IMR-90 (cell line): ENCODE measurements at regions not wholly inside any gene's neighbourhood (a gene's known extent, or its start where the extent isn't known, plus 50 kb on each side); places are given as distances from the start of the nearest gene placed in this dataset.

Source experiments
- ATAC-seq: fragments of 200-7000 bp; cut with Tn5 transposase; 2 replicates; pipeline ENCODE4 v1.9.1; 2020; ENCODE audit warnings: low read depth, mild to moderate bottlenecking, moderate library complexity
- BruUV-seq: library from RNA; stranded (reverse); fragments of 400-500 nt; replicated peaks from 2 replicates; lab custom pipeline; 2021; lab: Mats Ljungman, UMichigan
- CTCF ChIA-PET: fragments of 300-600 bp; formaldehyde crosslinking; extraction: SDS; loops from one replicate; lab custom pipeline; 2021; ENCODE audit warnings: antibody characterized with exemption; lab: Yijun Ruan, JAX
- POLR2A ChIA-PET: fragments of 300-600 bp; sonication (Branson Sonifier 250); formaldehyde crosslinking; loops from one replicate; lab custom pipeline; 2022; ENCODE audit warnings: antibody characterized with exemption; ENCODE audit not compliant: unreplicated experiment; lab: Charles Lee
- DNase-seq: peaks from one replicate; pipeline ENCODE4 v3.0.0; 2013
- H2AFZ ChIP-seq: replicated peaks from 2 replicates; pipeline ENCODE3; 2013; ENCODE audit warnings: low read length, mild to moderate bottlenecking; ENCODE audit not compliant: poor library complexity
- H2AK5ac ChIP-seq: 2 replicates; pipeline ENCODE4 v1.6.1; 2013; ENCODE audit warnings: low read depth, low read length, inconsistent platforms
- H2AK9ac ChIP-seq: replicated peaks from 2 replicates; pipeline ENCODE3; 2013; ENCODE audit warnings: mild to moderate bottlenecking, low read depth, low read length, moderate library complexity; ENCODE audit not compliant: poor library complexity
- H2BK120ac ChIP-seq: 2 replicates; pipeline ENCODE4 v1.6.1; 2013; ENCODE audit warnings: low read depth, low read length, inconsistent platforms
- H2BK15ac ChIP-seq: 3 replicates; pipeline ENCODE4 v1.6.1; 2013; ENCODE audit warnings: low read depth, low read length, inconsistent platforms
- H2BK20ac ChIP-seq: 2 replicates; pipeline ENCODE4 v1.6.1; 2013; ENCODE audit warnings: low read depth, mild to moderate bottlenecking, inconsistent platforms, low read length, moderate library complexity
- H2BK5ac ChIP-seq: 2 replicates; pipeline ENCODE4 v1.6.1; 2013; ENCODE audit warnings: mild to moderate bottlenecking, low read depth, low read length, inconsistent platforms; ENCODE audit not compliant: poor library complexity, severe bottlenecking
- H3K14ac ChIP-seq: replicated peaks from 2 replicates; pipeline ENCODE4 v1.6.1; 2013; ENCODE audit warnings: low read depth, low read length, inconsistent platforms
- H3K18ac ChIP-seq: 2 replicates; pipeline ENCODE4 v1.6.1; 2013; ENCODE audit warnings: low read depth, low read length, control low read depth
- H3K23ac ChIP-seq: 2 replicates; pipeline ENCODE4 v1.6.1; 2013; ENCODE audit warnings: low read depth, low read length, inconsistent platforms
- H3K27ac ChIP-seq: 2 replicates; pipeline ENCODE4 v1.5.1; 2013; ENCODE audit warnings: mild to moderate bottlenecking, control low read depth, low read length; ENCODE audit not compliant: insufficient read depth
- H3K27me3 ChIP-seq: 2 replicates; pipeline ENCODE4 v1.6.1; 2013; ENCODE audit warnings: low read length; ENCODE audit not compliant: control insufficient read depth, insufficient read depth
- H3K36me3 ChIP-seq: 2 replicates; pipeline ENCODE4 v1.6.1; 2013; ENCODE audit warnings: low read length, mixed read lengths; ENCODE audit not compliant: control insufficient read depth, insufficient read depth
- H3K4ac ChIP-seq: 2 replicates; pipeline ENCODE4 v1.6.1; 2013; ENCODE audit warnings: low read depth, low read length, inconsistent platforms
- H3K4me1 ChIP-seq: 2 replicates; pipeline ENCODE4 v1.6.1; 2013; ENCODE audit warnings: low read length, mixed read lengths; ENCODE audit not compliant: control insufficient read depth, insufficient read depth
- H3K4me2 ChIP-seq: 2 replicates; pipeline ENCODE4 v1.6.1; 2013; ENCODE audit warnings: low read depth, mild to moderate bottlenecking, control low read depth, low read length, moderate library complexity
- H3K4me3 ChIP-seq: 2 replicates; pipeline ENCODE4 v1.5.1; 2013; ENCODE audit warnings: low read depth, mild to moderate bottlenecking, control low read depth, low read length, moderate library complexity; ENCODE audit not compliant: insufficient read depth
- H3K56ac ChIP-seq: 2 replicates; pipeline ENCODE4 v1.6.1; 2013; ENCODE audit warnings: low read length, inconsistent platforms; ENCODE audit not compliant: insufficient read depth; ENCODE audit errors: extremely low read depth
- H3K79me1 ChIP-seq, 2 experiments: 2 replicates each; pipeline ENCODE4 v1.6.1; 2013; ENCODE audit warnings: low read length in 2 of 2, inconsistent platforms in 1 of 2, low read depth in 1 of 2
- H3K9ac ChIP-seq: 2 replicates; pipeline ENCODE4 v1.6.1; 2013; ENCODE audit warnings: low read depth, low read length, control low read depth
- H3K9me1 ChIP-seq: 2 replicates; pipeline ENCODE4 v1.6.1; 2013; ENCODE audit warnings: low read length, inconsistent platforms; ENCODE audit not compliant: insufficient read depth
- H3K9me3 ChIP-seq: 2 replicates; pipeline ENCODE4 v1.6.1; 2013; ENCODE audit warnings: low read length; ENCODE audit not compliant: control insufficient read depth, insufficient read depth
- H4K20me1 ChIP-seq: 2 replicates; pipeline ENCODE4 v1.6.1; 2013; ENCODE audit warnings: low read length, inconsistent platforms; ENCODE audit not compliant: insufficient read depth
- H4K5ac ChIP-seq: 2 replicates; pipeline ENCODE4 v1.6.1; 2013; ENCODE audit warnings: mild to moderate bottlenecking, low read depth, low read length, control low read depth
- H4K8ac ChIP-seq, 2 experiments: 2 replicates each; pipeline ENCODE4 v1.6.1; 2013; ENCODE audit warnings: low read depth in 2 of 2, low read length in 2 of 2, control low read depth in 1 of 2, inconsistent platforms in 1 of 2
- H4K91ac ChIP-seq: 2 replicates; pipeline ENCODE4 v1.6.1; 2013; ENCODE audit warnings: low read depth, low read length, inconsistent platforms; ENCODE audit not compliant: insufficient read depth
- BHLHE40 ChIP-seq: fragments of 150-350 bp; IDR thresholded peaks from 2 replicates; pipeline ENCODE4 v1.6.1; 2016; ENCODE audit warnings: mild to moderate bottlenecking, low read depth, low read length
- CEBPB ChIP-seq: IDR thresholded peaks from 2 replicates; pipeline ENCODE4 v1.6.1; 2012; ENCODE audit warnings: low read depth, low read length, improper control_type of control experiment
- FOS ChIP-seq: fragments of 150-350 bp; IDR thresholded peaks from 2 replicates; pipeline ENCODE4 v1.6.1; 2016; ENCODE audit warnings: low read depth, low read length
- MAZ ChIP-seq: IDR thresholded peaks from 2 replicates; pipeline ENCODE4 v1.6.1; 2012; ENCODE audit warnings: low read depth, mild to moderate bottlenecking, low read length, improper control_type of control experiment, moderate library complexity, borderline replicate concordance
- POLR2A ChIP-seq: IDR thresholded peaks from 2 replicates; pipeline ENCODE4 v1.6.1; 2012; ENCODE audit warnings: mild to moderate bottlenecking, low read depth, low read length
- RAD21 ChIP-seq: IDR thresholded peaks from 2 replicates; pipeline ENCODE4 v1.6.1; 2012; ENCODE audit warnings: low read length, improper control_type of control experiment
- SMC3 ChIP-seq: fragments of 150-350 bp; IDR thresholded peaks from 2 replicates; pipeline ENCODE4 v1.6.1; 2016; ENCODE audit warnings: low read depth, mild to moderate bottlenecking, antibody characterized with exemption, low read length, moderate library complexity
- WGBS, 2 experiments: methylation state at CpG; one replicate each; pipeline versions ENCODE4 v1.1.5 to v1.1.7; 2013; ENCODE audit warnings: missing lambda C conversion rate in 2 of 2; ENCODE audit not compliant: insufficient read length in 1 of 2; ENCODE audit errors: extremely low coverage in 2 of 2; 5-methylcytosine and 5-hydroxymethylcytosine counted together
- dilution Hi-C: fragments of 300-500 bp; cut with HindIII; formaldehyde crosslinking; loops from one replicate; pipeline ENCODE4 v1.14.3; 2018; ENCODE audit warnings: low sequenced_read_pairs; ENCODE audit not compliant: unreplicated experiment
- in situ Hi-C: fragments of 300-500 bp; cut with MboI; formaldehyde crosslinking; loops from 3 replicates; pipeline ENCODE4 v1.14.3; 2019; ENCODE audit warnings: low sequenced_read_pairs, inconsistent platforms, mixed read lengths
- intact Hi-C: fragments of 100-400 bp; cut with micrococcal nuclease; formaldehyde crosslinking; loops from 2 replicates; pipeline ENCODE4 v1.10.0; 2022
- TF ChIP-seq, protein P1 (sequence below): conservative IDR thresholded peaks from 2 replicates; pipeline ENCODE4 v1.5.1; 2012; ENCODE audit warnings: mild to moderate bottlenecking, low read depth, low read length, improper control_type of control experiment
- TF ChIP-seq, protein P2 (sequence below): fragments of 150-350 bp; IDR thresholded peaks from 2 replicates; pipeline ENCODE4 v1.6.1; 2017; ENCODE audit warnings: mild to moderate bottlenecking, antibody characterized with exemption, low read length, low read depth

DNA sequence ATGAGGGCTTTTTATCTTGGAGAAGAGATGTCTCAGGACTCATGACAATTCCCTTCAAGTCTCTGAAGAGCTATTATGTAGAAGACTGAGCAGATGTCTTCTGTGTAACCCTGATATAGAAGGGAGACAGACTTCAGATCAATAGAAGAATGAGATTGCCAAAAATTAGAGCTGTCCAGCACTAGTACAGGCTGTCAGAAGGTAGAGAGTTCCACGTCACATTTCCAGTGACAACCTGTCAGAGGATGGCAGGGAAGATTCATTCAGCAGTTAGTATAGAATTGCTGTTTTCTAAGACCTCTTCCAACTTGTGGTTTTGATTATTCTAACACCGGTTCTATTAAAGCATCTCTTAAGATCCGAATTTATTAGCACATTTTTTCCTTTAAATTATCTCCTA lies 520.6 kb downstream of the RBFOX1 start:
- no peak overlapping the region for H4K5ac ChIP-seq
- no peaks in the 10 kb centered on the region for H3K27me3 ChIP-seq
- no peaks in the 10 kb centered on the region for H3K4me1 ChIP-seq
- H2AK9ac ChIP-seq, result no peak overlapping the region
- no peaks in the 10 kb centered on the region for H3K79me1 ChIP-seq
- no peak overlapping the region for H2BK5ac ChIP-seq
- peaks cover 4% of the 10 kb centered on the region for H3K9me3 ChIP-seq
- no peak overlapping the region for H3K56ac ChIP-seq
- ChIA-PET CTCF (no interaction called here), POLR2A (no interaction called here)
- H2AK5ac ChIP-seq, result no peak overlapping the region
- no peaks in the 10 kb centered on the region for H3K36me3 ChIP-seq
- no TSS peak for BruUV-seq
- no peak overlapping the region for H2AFZ ChIP-seq
- H4K91ac ChIP-seq, result no peak overlapping the region
- no peaks in the 10 kb centered on the region for H3K9me1 ChIP-seq
- no peak for DNase-seq
- TF ChIP-seq, protein P1, sequence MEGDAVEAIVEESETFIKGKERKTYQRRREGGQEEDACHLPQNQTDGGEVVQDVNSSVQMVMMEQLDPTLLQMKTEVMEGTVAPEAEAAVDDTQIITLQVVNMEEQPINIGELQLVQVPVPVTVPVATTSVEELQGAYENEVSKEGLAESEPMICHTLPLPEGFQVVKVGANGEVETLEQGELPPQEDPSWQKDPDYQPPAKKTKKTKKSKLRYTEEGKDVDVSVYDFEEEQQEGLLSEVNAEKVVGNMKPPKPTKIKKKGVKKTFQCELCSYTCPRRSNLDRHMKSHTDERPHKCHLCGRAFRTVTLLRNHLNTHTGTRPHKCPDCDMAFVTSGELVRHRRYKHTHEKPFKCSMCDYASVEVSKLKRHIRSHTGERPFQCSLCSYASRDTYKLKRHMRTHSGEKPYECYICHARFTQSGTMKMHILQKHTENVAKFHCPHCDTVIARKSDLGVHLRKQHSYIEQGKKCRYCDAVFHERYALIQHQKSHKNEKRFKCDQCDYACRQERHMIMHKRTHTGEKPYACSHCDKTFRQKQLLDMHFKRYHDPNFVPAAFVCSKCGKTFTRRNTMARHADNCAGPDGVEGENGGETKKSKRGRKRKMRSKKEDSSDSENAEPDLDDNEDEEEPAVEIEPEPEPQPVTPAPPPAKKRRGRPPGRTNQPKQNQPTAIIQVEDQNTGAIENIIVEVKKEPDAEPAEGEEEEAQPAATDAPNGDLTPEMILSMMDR, result no peak
- TF ChIP-seq POLR2A (no peak), FOS (no peak), CEBPB (no peak), RAD21 (no peak), MAZ (no peak), SMC3 (no peak), BHLHE40 (no peak)
- TF ChIP-seq, protein P2, sequence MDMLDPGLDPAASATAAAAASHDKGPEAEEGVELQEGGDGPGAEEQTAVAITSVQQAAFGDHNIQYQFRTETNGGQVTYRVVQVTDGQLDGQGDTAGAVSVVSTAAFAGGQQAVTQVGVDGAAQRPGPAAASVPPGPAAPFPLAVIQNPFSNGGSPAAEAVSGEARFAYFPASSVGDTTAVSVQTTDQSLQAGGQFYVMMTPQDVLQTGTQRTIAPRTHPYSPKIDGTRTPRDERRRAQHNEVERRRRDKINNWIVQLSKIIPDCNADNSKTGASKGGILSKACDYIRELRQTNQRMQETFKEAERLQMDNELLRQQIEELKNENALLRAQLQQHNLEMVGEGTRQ, result no peak
- H2BK20ac ChIP-seq, result no peak overlapping the region
- dilution Hi-C loops (no loop called here), in situ Hi-C loops (no loop called here), intact Hi-C loops (no loop called here)
- no peak overlapping the region for H3K9ac ChIP-seq
- no peak overlapping the region for H2BK15ac ChIP-seq
- no peak overlapping the region for H3K4ac ChIP-seq
- no peak overlapping the region for H2BK120ac ChIP-seq
- no peak overlapping the region for H3K23ac ChIP-seq
- H3K18ac ChIP-seq, result no peak overlapping the region
- no peak overlapping the region for H3K4me2 ChIP-seq
- no peaks in the 10 kb centered on the region for H4K20me1 ChIP-seq
- ATAC-seq, result no peak
- WGBS, 2 experiments, result no CpG with 5 or more reads among the region's 3 CpGs
- no peak overlapping the region for H3K4me3 ChIP-seq
- H3K27ac ChIP-seq, result no peak overlapping the region
- H4K8ac ChIP-seq, result no peak overlapping the region
- H3K14ac ChIP-seq, result no peak overlapping the region
